ENCODE measurements at regions not wholly inside any gene's neighbourhood (a gene's known extent, or its start where the extent isn't known, plus 50 kb on each side); places are given as distances from the start of the nearest gene placed in this dataset.

DNA sequence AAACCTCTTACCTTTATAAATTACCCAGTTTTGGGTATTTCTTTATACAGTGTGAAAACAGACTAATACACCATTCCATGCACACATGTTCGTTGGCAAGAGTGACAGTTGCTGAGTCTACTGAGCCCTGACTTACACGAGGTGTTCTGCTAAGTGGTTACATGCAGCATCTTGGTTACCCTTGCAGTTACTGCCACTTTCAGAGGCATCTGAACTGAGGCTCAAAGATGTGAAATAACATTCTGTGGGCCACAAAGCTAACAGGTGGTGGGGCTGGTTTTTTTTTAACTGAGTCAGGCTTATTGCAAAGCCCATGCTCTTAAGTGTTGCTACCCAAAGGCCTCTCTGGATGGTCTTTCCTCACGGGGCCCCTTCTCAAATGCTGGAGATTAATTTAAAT lies 54.4 kb upstream of the GTSF1L start:
- no peak for TF ChIP-seq CTCF (IDR thresholded peaks at IDR 0.05)
- no peak overlapping the region for H3K4me3 ChIP-seq
- no peak for DNase-seq (ENCODE audit: low spot score)
- no peak overlapping the region for H3K27ac ChIP-seq

DNA sequence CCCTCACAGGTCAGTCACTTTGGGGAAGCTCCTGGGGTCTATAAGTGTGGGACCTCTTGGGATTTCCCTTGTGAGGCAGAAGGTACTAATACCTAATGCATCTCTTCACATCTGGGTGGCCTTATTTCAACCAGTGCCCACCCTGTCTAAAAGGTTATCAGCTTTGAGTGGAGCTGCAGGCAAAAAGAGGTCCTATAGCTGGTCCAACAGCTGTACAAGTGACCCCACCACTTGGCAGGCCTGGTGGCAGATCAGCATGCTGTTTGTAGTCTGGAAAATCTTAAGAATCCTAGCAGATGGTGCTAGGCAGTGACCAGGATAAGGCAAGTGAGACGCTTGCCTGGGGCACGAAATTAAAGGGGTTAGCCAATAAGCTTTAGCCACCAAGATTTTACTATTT lies 51.6 kb upstream of the GTSF1L start:
- DNase-seq (ENCODE audit: low spot score), result peak; percentile 22
- Histone ChIP-seq H3K4me3 (no peak overlapping the region), H3K27ac (no peak overlapping the region)
- TF ChIP-seq CTCF (IDR thresholded peaks at IDR 0.05), result no peak

DNA sequence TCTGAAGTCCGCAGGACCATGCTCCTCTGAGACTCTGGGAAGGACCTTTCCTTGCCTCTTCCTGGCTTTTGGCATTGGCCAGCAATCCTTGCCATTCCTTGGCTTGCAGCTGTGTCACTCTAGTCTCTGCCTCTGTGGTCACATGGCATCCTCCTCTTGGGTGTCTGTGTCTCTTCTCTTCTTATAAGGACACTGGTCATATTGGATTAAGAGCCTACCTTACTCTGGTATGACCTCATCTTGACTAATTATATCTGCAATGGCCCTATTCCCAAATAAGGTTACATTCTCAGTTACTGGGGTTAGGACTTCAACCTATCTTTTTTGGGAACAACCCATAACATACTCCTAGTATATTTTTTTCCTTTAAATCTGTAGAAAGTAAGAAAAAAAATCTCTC lies 49.9 kb upstream of the GTSF1L start:
- H3K27ac ChIP-seq, result no peak overlapping the region
- DNase-seq (ENCODE audit: low spot score), result no peak
- no peak for TF ChIP-seq CTCF (IDR thresholded peaks at IDR 0.05)
- H3K4me3 ChIP-seq, result no peak overlapping the region

Measured in coronary artery (tissue), 2 donors.